ENCODE measurements at regions not wholly inside any gene's neighbourhood (a gene's known extent, or its start where the extent isn't known, plus 50 kb on each side); places are given as distances from the start of the nearest gene placed in this dataset.

GRCh38 chr2:238690511-238690910, 157.4 kb upstream of the TWIST2 start:
- TF ChIP-seq POLR2A (IDR thresholded peaks at IDR 0.05; ENCODE audit: low read length) (no peak), GATA1 (IDR thresholded peaks at IDR 0.05; ENCODE audit: low read depth, low read length) (no peak)
